Stimulated activated CD8-positive, alpha-beta memory T cell treated with anti-CD3 and anti-CD28 coated beads, Interleukin-15, amount 100 ng/mL, for 48 hours (primary cell): ENCODE measurements at regions not wholly inside any gene's neighbourhood (a gene's known extent, or its start where the extent isn't known, plus 50 kb on each side); places are given as distances from the start of the nearest gene placed in this dataset.

Experiments used
- DNase-seq, 2 donors: peaks; one replicate each; pipeline ENCODE4 v3.0.0-alpha.2; 2020; ENCODE audit warnings: low read depth in 2 of 2

- DNase-seq, result no peak
Measured at GRCh38 chr14:42629553-42629952, 1022.9 kb downstream of the LRFN5 start.

GRCh38 chr14:42628602-42629001 is 1021.9 kb downstream of the LRFN5 start:
- no peak for DNase-seq

- no peak for DNase-seq
Measured at GRCh38 chr14:42626986-42627385, 1020.3 kb downstream of the LRFN5 start.

GRCh38 chr14:42624980-42625761 is 1018.5 kb downstream of the LRFN5 start:
- DNase-seq, result no peak

GRCh38 chr14:42617005-42617404 is 1010.3 kb downstream of the LRFN5 start:
- no peak for DNase-seq

GRCh38 chr14:42606839-42607238 is 1000.2 kb downstream of the LRFN5 start:
- DNase-seq, result no peak

GRCh38 chr14:42602336-42602845 is 995.7 kb downstream of the LRFN5 start:
- no peak for DNase-seq

GRCh38 chr14:42572032-42572431 is 965.4 kb downstream of the LRFN5 start:
- no peak for DNase-seq

GRCh38 chr14:42569227-42569626 is 962.6 kb downstream of the LRFN5 start:
- no peak for DNase-seq

GRCh38 chr14:42565556-42565955 is 958.9 kb downstream of the LRFN5 start:
- no peak for DNase-seq

GRCh38 chr14:42563313-42563712 is 956.6 kb downstream of the LRFN5 start:
- no peak for DNase-seq

GRCh38 chr14:42556551-42556950 is 949.9 kb downstream of the LRFN5 start:
- DNase-seq, result no peak

- DNase-seq, result no peak
Measured at GRCh38 chr14:42555365-42555764, 948.7 kb downstream of the LRFN5 start.

- DNase-seq, result no peak
Measured at GRCh38 chr14:42554091-42554490, 947.4 kb downstream of the LRFN5 start.

GRCh38 chr14:42550310-42550709 is 943.6 kb downstream of the LRFN5 start:
- DNase-seq, result no peak

- DNase-seq, result no peak
Measured at GRCh38 chr14:42548349-42548748, 941.7 kb downstream of the LRFN5 start.

- no peak for DNase-seq
Measured at GRCh38 chr14:42545636-42546035, 939.0 kb downstream of the LRFN5 start.

GRCh38 chr14:42541535-42542001 is 934.9 kb downstream of the LRFN5 start:
- no peak for DNase-seq

GRCh38 chr14:42535397-42535796 is 928.7 kb downstream of the LRFN5 start:
- DNase-seq, result no peak

- no peak for DNase-seq
Measured at GRCh38 chr14:42533476-42533875, 926.8 kb downstream of the LRFN5 start.

GRCh38 chr14:42532194-42532593 is 925.5 kb downstream of the LRFN5 start:
- no peak for DNase-seq

- DNase-seq, result no peak
Measured at GRCh38 chr14:42527141-42527540, 920.5 kb downstream of the LRFN5 start.

GRCh38 chr14:42523666-42524065 is 917.0 kb downstream of the LRFN5 start:
- no peak for DNase-seq
